Retinal pigment epithelial cell (primary cell): ENCODE measurements at regions not wholly inside any gene's neighbourhood (a gene's known extent, or its start where the extent isn't known, plus 50 kb on each side); places are given as distances from the start of the nearest gene placed in this dataset.

Experiments used
- DNase-seq: peaks from one replicate; pipeline ENCODE4 v3.0.0-alpha.2; 2010; ENCODE audit warnings: low read depth
- H3K4me3 ChIP-seq: 2 replicates; pipeline ENCODE4 v1.5.1; 2011; ENCODE audit warnings: mild to moderate bottlenecking, low read length, control low read depth, moderate library complexity
- TF ChIP-seq, protein P1 (sequence below): conservative IDR thresholded peaks from 2 replicates; pipeline ENCODE4 v1.5.1; 2011; ENCODE audit warnings: low read depth, low read length, control low read depth, inconsistent platforms

DNA sequence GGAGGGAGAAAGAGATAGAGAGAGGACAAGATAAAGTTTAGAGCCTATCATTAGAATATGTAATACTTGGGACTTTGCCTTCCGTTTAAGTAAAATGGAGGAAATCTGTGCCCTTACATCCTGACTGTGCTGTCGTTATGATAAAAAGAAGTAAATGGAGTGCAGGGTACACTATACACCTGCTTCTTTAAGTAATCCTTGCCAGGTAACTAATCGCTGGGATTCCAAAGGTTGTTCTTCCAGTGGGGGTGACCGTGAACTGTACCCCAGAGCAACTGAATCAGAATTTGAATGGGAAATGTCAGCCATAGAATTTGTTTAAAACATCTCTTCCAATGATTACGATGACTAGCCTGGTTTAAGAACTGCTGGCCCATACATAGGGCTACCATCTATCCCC is 126.1 kb upstream of the EEA1 start:
- H3K4me3 ChIP-seq: no peak overlapping the region
- TF ChIP-seq, protein P1, sequence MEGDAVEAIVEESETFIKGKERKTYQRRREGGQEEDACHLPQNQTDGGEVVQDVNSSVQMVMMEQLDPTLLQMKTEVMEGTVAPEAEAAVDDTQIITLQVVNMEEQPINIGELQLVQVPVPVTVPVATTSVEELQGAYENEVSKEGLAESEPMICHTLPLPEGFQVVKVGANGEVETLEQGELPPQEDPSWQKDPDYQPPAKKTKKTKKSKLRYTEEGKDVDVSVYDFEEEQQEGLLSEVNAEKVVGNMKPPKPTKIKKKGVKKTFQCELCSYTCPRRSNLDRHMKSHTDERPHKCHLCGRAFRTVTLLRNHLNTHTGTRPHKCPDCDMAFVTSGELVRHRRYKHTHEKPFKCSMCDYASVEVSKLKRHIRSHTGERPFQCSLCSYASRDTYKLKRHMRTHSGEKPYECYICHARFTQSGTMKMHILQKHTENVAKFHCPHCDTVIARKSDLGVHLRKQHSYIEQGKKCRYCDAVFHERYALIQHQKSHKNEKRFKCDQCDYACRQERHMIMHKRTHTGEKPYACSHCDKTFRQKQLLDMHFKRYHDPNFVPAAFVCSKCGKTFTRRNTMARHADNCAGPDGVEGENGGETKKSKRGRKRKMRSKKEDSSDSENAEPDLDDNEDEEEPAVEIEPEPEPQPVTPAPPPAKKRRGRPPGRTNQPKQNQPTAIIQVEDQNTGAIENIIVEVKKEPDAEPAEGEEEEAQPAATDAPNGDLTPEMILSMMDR: no peak
- DNase-seq: no peak

DNA sequence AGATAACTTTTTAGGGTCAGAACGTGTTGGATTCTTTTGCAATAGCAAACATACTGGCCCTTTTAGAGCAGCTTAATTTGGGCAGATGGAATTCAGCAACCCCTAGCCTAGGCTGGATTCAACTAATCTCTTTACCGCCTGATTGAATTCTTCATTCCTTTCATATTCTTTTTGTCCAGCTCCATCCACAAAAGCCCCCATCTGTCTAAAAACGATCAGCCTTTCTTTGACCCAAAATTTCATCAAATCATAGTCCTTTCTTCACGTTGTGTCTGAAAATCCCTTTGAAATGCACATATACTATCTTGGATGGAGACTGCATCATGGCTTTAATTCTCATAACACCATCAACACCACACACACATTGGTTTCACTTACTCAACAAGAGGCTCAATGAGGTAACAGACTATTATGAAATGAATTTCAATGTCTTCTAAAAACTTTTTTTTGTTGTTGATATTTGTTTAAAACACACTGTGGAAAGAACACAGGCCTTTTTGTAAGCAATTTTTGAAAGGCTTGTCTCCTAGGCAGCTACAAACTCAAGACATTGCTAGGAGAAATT is 128.0 kb upstream of the EEA1 start:
- no peak overlapping the region for H3K4me3 ChIP-seq
- no peak for DNase-seq
- TF ChIP-seq, protein P1: no peak

DNA sequence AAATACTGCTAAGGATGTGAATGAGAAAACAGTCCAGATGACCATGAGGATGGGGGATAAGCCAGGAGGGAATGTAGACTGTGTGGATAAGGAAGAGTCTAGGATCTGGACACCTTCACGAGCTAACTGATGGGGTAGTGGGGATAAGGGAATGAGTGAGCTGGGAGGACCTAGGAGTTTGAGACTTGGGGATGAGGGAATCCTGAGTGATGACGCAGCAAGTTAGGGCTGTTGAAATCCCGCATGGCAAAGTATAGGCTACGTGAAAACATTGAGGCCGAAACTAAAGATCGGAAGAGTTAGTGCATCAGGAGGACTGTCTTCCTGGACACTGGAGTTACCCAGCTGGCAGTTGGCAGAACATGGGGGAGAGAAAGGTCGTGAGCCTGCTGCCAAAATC is 129.2 kb upstream of the EEA1 start:
- DNase-seq: no peak
- no peak overlapping the region for H3K4me3 ChIP-seq
- TF ChIP-seq, protein P1: no peak

DNA sequence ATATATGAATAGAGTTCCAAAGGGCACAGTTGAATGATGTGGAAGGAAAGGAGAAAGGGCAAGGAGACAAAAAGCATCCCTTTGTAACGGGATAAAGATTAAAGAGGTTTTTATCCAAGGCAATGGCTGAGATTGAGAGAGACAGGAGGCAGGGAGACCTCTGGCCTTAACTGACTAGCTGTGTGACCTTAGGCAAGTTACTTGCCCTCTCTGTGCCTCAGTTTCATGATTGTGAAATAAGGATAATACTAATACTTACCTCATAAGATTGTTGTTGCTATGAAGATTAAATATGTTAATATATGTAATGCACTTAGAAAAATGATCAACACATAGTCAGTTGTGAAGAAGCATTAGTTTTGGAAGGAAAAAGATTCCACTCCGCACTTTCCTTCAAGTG is 130.2 kb upstream of the EEA1 start:
- TF ChIP-seq, protein P1: no peak
- H3K4me3 ChIP-seq: no peak overlapping the region
- no peak for DNase-seq

DNA sequence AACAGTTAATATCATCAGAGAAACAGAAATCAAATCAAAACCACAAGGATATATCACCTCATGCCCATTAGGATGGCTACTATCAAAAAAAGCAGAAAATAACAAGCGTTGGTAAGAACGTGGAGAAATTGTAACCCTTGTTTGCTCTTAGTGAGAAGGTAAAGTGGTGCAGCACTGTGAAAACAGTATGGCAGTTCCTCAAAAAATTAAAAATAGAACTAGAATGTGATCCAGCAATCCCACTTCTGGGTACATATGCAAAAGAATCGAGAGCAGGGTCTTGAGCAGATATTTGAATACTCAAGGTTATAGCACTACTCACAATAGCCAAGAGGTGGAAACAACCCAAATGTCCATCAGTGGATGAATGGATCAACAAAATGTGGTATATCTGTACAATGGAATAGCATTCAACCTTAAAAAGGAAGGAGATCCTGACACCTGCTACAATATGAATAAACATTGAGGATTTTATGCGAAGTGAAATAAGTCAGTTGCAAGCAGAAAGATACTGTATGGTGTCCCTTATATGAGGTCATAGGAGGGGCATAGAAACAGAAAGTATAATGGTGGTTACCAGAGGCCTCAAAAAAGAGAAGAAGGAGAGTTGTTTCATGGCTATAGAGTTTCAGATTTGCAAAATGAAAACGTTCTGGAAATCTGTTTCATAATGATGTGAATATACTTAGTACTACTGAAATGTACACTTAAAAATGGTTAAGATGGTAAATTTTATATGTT is 131.0 kb upstream of the EEA1 start:
- H3K4me3 ChIP-seq: no peak overlapping the region
- DNase-seq: no peak

DNA sequence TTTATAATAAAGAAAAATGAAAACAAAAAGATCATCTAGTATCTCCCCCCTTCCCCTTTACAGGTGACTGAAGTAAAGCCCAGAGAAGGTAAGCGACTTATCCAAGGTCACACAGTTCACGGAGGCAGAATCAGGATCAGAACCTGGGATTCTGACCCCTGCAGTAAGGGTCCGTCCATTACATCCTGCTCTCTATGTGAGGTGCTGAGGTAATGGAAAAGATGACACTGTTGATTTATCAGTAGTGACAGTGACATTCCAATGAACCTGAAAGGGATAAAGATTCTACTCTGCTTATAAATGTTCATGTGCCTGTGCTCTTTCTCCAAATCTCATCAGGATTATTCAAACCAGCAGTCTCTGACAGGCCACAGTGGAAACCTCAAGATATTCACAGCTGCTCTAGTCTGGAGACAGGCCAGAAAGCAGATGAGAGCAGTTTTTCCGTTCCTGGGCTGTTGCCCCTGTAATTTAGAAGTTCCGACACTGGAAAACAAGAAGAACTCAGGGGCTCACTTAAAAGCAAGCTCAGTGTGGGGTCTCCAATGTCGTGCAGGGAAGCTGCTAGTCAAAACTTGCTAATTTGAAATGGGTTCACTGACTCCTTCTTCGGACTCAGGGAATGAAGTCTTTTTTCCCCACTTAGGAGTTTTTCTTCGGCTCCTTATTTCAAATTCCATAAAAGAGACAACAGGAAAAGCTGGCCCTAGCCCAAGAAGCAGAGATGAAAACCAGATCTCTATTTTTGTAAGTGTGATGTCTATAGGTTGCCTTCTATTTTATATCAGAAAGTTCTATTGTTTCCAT is 131.8 kb upstream of the EEA1 start:
- TF ChIP-seq, protein P1: peak; percentile 18
- DNase-seq: no peak
- H3K4me3 ChIP-seq: no peak overlapping the region

More for the DNA sequence above, 131.0 kb upstream of the EEA1 start:
- TF ChIP-seq, protein P1: no peak
